PC-3 (cell line): ENCODE measurements at regions not wholly inside any gene's neighbourhood (a gene's known extent, or its start where the extent isn't known, plus 50 kb on each side); places are given as distances from the start of the nearest gene placed in this dataset.

ENCODE experiments used
- ATAC-seq: fragments of 200-7000 bp; cut with Tn5 transposase; 2 replicates; pipeline ENCODE4 v1.9.1; 2020; ENCODE audit warnings: mild to moderate bottlenecking, moderate library complexity
- BruUV-seq: library from RNA; stranded (reverse); fragments of 400-500 nt; replicated peaks from 2 replicates; lab custom pipeline; 2021; lab: Mats Ljungman, UMichigan
- CTCF ChIA-PET: fragments of 300-600 bp; sonication (Branson Sonifier 250); formaldehyde crosslinking; loops from one replicate; lab custom pipeline; 2022; ENCODE audit warnings: antibody characterized with exemption; lab: Charles Lee
- POLR2A ChIA-PET: fragments of 300-600 bp; sonication (Branson Sonifier 250); formaldehyde crosslinking; loops from one replicate; lab custom pipeline; 2022; ENCODE audit warnings: antibody characterized with exemption; ENCODE audit not compliant: unreplicated experiment; lab: Charles Lee
- DNase-seq: peaks from one replicate; pipeline ENCODE4 v3.0.0-alpha.2; 2015
- H2AFZ ChIP-seq: fragments of 300-600 bp; sonication (generic); 2 replicates; pipeline ENCODE4 v1.6.0; 2016; ENCODE audit warnings: antibody characterized with exemption, low read length
- H3F3A ChIP-seq: fragments of 300-600 bp; sonication (generic); one replicate; pipeline ENCODE4 v1.6.0; 2017; ENCODE audit warnings: antibody characterized with exemption, low read length, control low read depth, mild to moderate bottlenecking; ENCODE audit not compliant: unreplicated experiment
- H3K27ac ChIP-seq: fragments of 300-600 bp; sonication (generic); 2 replicates; pipeline ENCODE4 v1.5.1; 2016; ENCODE audit warnings: mild to moderate bottlenecking, low read length
- H3K27me3 ChIP-seq: fragments of 300-600 bp; sonication (generic); 2 replicates; pipeline ENCODE4 v1.6.1; 2016; ENCODE audit warnings: low read length, mixed read lengths
- H3K36me3 ChIP-seq: fragments of 300-600 bp; sonication (generic); 2 replicates; pipeline ENCODE4 v1.6.1; 2016; ENCODE audit warnings: low read depth, mixed run types, low read length, mixed read lengths
- H3K4me1 ChIP-seq: fragments of 300-600 bp; sonication (generic); 2 replicates; pipeline ENCODE4 v1.5.1; 2016; ENCODE audit warnings: low read length; ENCODE audit not compliant: insufficient read depth
- H3K4me2 ChIP-seq: fragments of 300-600 bp; sonication (generic); 2 replicates; pipeline ENCODE4 v1.6.0; 2016; ENCODE audit warnings: low read length
- H3K4me3 ChIP-seq: fragments of 300-600 bp; sonication (generic); 2 replicates; pipeline ENCODE4 v1.5.1; 2016; ENCODE audit warnings: mild to moderate bottlenecking, low read length, mixed read lengths
- H3K79me2 ChIP-seq: fragments of 300-600 bp; sonication (generic); 2 replicates; pipeline ENCODE4 v1.6.1; 2017; ENCODE audit warnings: low read length, mixed read lengths
- H3K9ac ChIP-seq: fragments of 300-600 bp; sonication (generic); 2 replicates; pipeline ENCODE4 v1.6.0; 2016; ENCODE audit warnings: mild to moderate bottlenecking, low read length
- H3K9me2 ChIP-seq: fragments of 300-600 bp; sonication (generic); replicated peaks from 2 replicates; pipeline ENCODE4 v1.6.1; 2016; ENCODE audit warnings: mixed run types, low read length, mixed read lengths
- H3K9me3 ChIP-seq: fragments of 300-600 bp; sonication (generic); 2 replicates; pipeline ENCODE4 v1.6.1; 2016; ENCODE audit warnings: low read length, mixed read lengths
- H4K20me1 ChIP-seq: fragments of 300-600 bp; sonication (generic); 2 replicates; pipeline ENCODE4 v1.6.1; 2016; ENCODE audit warnings: low read length, mixed read lengths
- EZH2 ChIP-seq: fragments of 300-600 bp; sonication (generic); IDR thresholded peaks from one replicate; pipeline ENCODE4 v1.6.1; 2017; ENCODE audit warnings: antibody characterized with exemption, mild to moderate bottlenecking, low read length; ENCODE audit not compliant: unreplicated experiment
- EZH2phosphoT487 ChIP-seq: fragments of 300-600 bp; sonication (generic); IDR thresholded peaks from 2 replicates; pipeline ENCODE4 v1.6.1; 2018; ENCODE audit warnings: mild to moderate bottlenecking, antibody characterized with exemption, low read length, borderline replicate concordance
- intact Hi-C: fragments of 100-400 bp; cut with micrococcal nuclease; formaldehyde crosslinking; loops from 2 replicates; pipeline ENCODE4 v1.9.0; 2023
- TF ChIP-seq, protein P1 (sequence below): fragments of 300-600 bp; sonication (generic); conservative IDR thresholded peaks from 2 replicates; pipeline ENCODE4 v1.5.1; 2017; ENCODE audit warnings: antibody characterized with exemption, low read depth, mild to moderate bottlenecking, low read length

DNA sequence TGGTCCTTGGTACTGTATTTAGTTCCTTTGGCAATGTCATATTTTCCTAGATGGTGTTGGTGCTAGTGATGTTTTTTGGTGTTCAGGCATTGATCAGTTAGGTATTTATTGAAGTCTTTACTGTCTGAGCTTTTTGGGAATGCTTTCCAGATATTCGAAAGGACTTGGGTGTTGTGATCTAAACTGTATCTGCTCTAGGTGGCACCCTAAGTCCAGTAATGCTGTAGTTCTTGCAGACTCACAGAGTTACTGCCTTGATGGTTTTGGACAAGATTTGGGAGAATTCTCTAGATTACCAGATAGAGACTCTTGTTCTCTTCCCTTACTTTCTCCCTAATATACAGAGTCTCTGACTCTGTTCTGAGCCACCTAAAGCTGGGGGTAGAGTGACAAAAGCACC is 513.6 kb upstream of the PITX2 start:
- Histone ChIP-seq H3K9me3 (no peaks in the 10 kb centered on the region), H3K9me2 (no peaks in the 10 kb centered on the region), H2AFZ (no peak overlapping the region), H3F3A (no peaks in the 10 kb centered on the region), H3K4me2 (no peak overlapping the region), H3K36me3 (no peaks in the 10 kb centered on the region), H3K4me1 (no peaks in the 10 kb centered on the region), H3K27ac (no peak overlapping the region), H3K79me2 (no peaks in the 10 kb centered on the region), H3K9ac (no peak overlapping the region), H3K4me3 (no peak overlapping the region), H4K20me1 (no peaks in the 10 kb centered on the region), H3K27me3 (no peaks in the 10 kb centered on the region)
- no TSS peak for BruUV-seq
- ATAC-seq (no peak; the same call in 1 of the 2 replicates), DNase-seq (peak; percentile 13)
- CTCF ChIA-PET = interaction anchor here (0.6 to 0.7 kb wide), 2 partner anchors 494 to 982 kb away, joined by 4 read pairs; no protein-coding TSS in a partner anchor
- TF ChIP-seq EZH2 (no peak), EZH2phosphoT487 (no peak)
- TF ChIP-seq, protein P1, sequence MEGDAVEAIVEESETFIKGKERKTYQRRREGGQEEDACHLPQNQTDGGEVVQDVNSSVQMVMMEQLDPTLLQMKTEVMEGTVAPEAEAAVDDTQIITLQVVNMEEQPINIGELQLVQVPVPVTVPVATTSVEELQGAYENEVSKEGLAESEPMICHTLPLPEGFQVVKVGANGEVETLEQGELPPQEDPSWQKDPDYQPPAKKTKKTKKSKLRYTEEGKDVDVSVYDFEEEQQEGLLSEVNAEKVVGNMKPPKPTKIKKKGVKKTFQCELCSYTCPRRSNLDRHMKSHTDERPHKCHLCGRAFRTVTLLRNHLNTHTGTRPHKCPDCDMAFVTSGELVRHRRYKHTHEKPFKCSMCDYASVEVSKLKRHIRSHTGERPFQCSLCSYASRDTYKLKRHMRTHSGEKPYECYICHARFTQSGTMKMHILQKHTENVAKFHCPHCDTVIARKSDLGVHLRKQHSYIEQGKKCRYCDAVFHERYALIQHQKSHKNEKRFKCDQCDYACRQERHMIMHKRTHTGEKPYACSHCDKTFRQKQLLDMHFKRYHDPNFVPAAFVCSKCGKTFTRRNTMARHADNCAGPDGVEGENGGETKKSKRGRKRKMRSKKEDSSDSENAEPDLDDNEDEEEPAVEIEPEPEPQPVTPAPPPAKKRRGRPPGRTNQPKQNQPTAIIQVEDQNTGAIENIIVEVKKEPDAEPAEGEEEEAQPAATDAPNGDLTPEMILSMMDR = peak; percentile 29; the same call in 1 of the 2 replicates
- POLR2A ChIA-PET = no interaction called here
- intact Hi-C loops = no loop called here

DNA sequence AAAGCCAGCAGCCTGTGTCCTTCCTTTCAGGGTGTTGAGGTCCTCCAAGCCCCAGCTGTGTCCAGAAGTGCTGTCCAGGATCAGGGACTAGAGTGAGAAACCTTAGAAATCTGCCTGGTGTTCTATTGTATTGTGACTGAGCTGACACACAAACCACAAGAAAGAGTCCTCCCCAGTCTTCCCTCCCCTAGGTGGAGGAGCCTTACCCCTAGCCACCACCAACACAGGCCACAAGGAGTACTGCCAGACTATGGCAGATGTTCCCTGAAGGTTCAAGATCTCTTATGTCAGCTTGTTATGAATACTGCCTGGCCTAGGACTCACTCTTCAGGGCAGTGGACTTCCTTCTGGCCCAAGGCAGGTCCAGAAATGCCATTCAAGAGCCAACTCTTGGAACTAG is 514.1 kb upstream of the PITX2 start:
- H3K4me3 ChIP-seq = no peak overlapping the region
- no peak overlapping the region for H3K4me2 ChIP-seq
- H3K9me2 ChIP-seq = no peaks in the 10 kb centered on the region
- H4K20me1 ChIP-seq = no peaks in the 10 kb centered on the region
- TF ChIP-seq, protein P1 = no peak
- ChIA-PET CTCF (no interaction called here), POLR2A (no interaction called here)
- BruUV-seq = no TSS peak
- H3F3A ChIP-seq = no peaks in the 10 kb centered on the region
- no peaks in the 10 kb centered on the region for H3K79me2 ChIP-seq
- DNase-seq (no peak), ATAC-seq (no peak)
- H3K9me3 ChIP-seq = no peaks in the 10 kb centered on the region
- H3K4me1 ChIP-seq = no peaks in the 10 kb centered on the region
- intact Hi-C loops = no loop called here
- H3K27ac ChIP-seq = no peak overlapping the region
- H3K36me3 ChIP-seq = no peaks in the 10 kb centered on the region
- H2AFZ ChIP-seq = no peak overlapping the region
- H3K9ac ChIP-seq = no peak overlapping the region
- no peaks in the 10 kb centered on the region for H3K27me3 ChIP-seq

DNA sequence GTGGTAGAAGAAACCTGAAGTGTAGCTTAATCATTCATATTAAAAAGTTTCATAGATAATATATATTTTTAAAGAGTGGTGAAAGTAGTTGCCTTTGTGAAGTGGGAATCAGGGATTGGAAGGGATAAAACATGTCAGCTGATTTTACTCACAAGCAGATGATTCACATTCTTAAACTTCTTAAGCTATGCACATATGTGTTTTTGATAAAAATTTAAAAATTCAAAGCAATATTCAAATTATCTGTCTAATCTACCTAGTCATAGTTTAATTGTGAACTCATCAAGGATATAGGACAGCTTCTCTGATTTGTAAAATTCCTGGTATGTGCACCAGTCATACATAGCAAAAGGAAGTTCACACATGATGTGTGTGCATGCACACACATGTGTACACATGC is 520.6 kb upstream of the PITX2 start:
- no peak overlapping the region for H3K9ac ChIP-seq
- no peaks in the 10 kb centered on the region for H3K9me2 ChIP-seq
- CTCF ChIA-PET = no interaction called here
- no TSS peak for BruUV-seq
- no peak overlapping the region for H2AFZ ChIP-seq
- no peak overlapping the region for H3K4me2 ChIP-seq
- H3K36me3 ChIP-seq = no peaks in the 10 kb centered on the region
- intact Hi-C loops = no loop called here
- H3K9me3 ChIP-seq = no peaks in the 10 kb centered on the region
- H3K27ac ChIP-seq = no peak overlapping the region
- no peaks in the 10 kb centered on the region for H4K20me1 ChIP-seq
- H3K79me2 ChIP-seq = no peaks in the 10 kb centered on the region
- TF ChIP-seq, protein P1 = no peak
- no peak for TF ChIP-seq EZH2phosphoT487
- TF ChIP-seq EZH2 = no peak
- POLR2A ChIA-PET = no interaction called here
- H3F3A ChIP-seq = no peaks in the 10 kb centered on the region
- H3K4me1 ChIP-seq = no peaks in the 10 kb centered on the region
- DNase-seq = no peak
- ATAC-seq = no peak
- no peak overlapping the region for H3K4me3 ChIP-seq
- no peaks in the 10 kb centered on the region for H3K27me3 ChIP-seq
